NCI-H524 (cell line): ENCODE measurements at regions not wholly inside any gene's neighbourhood (a gene's known extent, or its start where the extent isn't known, plus 50 kb on each side); places are given as distances from the start of the nearest gene placed in this dataset.

Source experiments
- DNase-seq, 2 experiments: peaks; one replicate each; lab custom pipeline; 2025; lab: John Stamatoyannopoulos, UW

DNA sequence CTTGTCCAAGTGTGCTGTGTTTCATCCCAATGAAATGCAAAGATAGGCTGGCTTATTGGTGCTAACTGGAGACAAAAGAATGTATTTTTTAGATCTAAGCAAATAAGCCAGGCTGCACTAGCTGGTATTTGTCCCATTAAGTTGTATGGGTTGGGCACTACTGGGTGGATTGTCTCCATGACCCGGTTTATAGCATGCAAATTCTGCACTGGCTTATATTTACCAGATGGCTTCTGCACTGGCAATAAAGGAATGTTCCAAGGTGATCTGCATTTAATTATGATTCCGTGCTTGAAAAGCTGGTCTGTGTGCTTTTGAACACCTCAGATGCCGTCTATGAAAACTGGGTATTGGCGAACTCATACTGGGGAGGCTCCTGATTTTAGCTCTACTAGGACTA is 61.4 kb upstream of the MOCS1 start:
- no peak for DNase-seq

DNA sequence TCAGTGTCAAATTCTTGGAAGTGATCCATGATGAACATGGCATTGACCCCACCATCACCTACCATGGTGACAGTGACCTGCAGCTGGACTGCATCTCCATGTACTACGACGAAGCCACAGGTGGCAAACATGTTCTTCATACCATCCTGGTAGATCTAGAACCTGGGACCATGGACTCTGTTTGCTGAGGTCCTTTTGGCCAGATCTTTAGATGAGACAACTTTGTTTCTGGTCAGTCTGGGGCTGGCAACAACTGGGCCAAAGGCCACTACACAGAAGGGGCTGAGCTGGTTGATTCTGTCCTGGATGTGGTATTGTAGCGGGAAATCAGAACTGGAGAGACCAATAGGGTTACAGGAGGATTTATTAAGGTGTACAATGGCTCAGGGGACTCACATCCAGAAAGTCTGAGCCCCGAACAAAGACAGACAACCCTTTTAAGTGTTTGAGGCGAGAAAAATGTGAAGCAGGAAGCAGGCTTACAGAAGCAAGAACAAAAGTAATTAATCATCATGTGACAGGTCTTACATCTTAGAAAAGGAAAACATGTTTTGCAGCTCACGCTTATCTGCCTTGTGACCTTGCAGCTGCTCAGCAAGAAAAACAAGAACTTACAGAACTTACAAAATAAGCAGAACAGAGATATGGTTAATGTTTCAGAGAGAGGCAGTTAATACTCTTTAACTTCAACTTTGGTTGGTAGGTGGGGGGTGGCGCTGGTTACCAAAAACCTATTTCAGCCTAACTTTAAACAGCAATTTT is 58.8 kb upstream of the MOCS1 start:
- DNase-seq = no peak
